SK-N-SH treated with all-trans-retinoic acid at 6 μM for 48 hours (cell line): ENCODE measurements at regions not wholly inside any gene's neighbourhood (a gene's known extent, or its start where the extent isn't known, plus 50 kb on each side); places are given as distances from the start of the nearest gene placed in this dataset.

Source experiments
- ARNTL ChIP-seq: fragments of 450-650 bp; formaldehyde crosslinking; IDR thresholded peaks from 2 replicates; pipeline ENCODE4 v1.5.0; 2020; ENCODE audit warnings: low read depth, mild to moderate bottlenecking, moderate library complexity, borderline replicate concordance
- CREB5 ChIP-seq: fragments of 250-450 bp; sonication (Bioruptor Pico); IDR thresholded peaks from 2 replicates; pipeline ENCODE4 v1.5.1; 2020; ENCODE audit warnings: low read depth, mild to moderate bottlenecking, moderate library complexity
- GLIS3 ChIP-seq: fragments of 250-450 bp; sonication (Bioruptor Pico); IDR thresholded peaks from 2 replicates; pipeline ENCODE4 v1.5.0; 2020; ENCODE audit warnings: mild to moderate bottlenecking, moderate library complexity
- PATZ1 ChIP-seq: fragments of 250-450 bp; sonication (Bioruptor Pico); IDR thresholded peaks from 2 replicates; pipeline ENCODE4 v1.8.0; 2020; ENCODE audit warnings: mild to moderate bottlenecking, moderate library complexity, borderline replicate concordance
- PPARA ChIP-seq: fragments of 250-450 bp; sonication (Bioruptor Pico); IDR thresholded peaks from 2 replicates; pipeline ENCODE4 v1.5.0; 2020; ENCODE audit warnings: mild to moderate bottlenecking, borderline replicate concordance
- ZNF70 ChIP-seq: fragments of 450-650 bp; formaldehyde crosslinking; IDR thresholded peaks from 2 replicates; pipeline ENCODE4 v1.5.0; 2020; ENCODE audit warnings: mild to moderate bottlenecking, moderate library complexity
- ZNF8 ChIP-seq: fragments of 450-650 bp; formaldehyde crosslinking; IDR thresholded peaks from 2 replicates; pipeline ENCODE4 v1.5.0; 2020; ENCODE audit warnings: mild to moderate bottlenecking, moderate library complexity
- TF ChIP-seq, protein P1 (sequence below): fragments of 250-450 bp; sonication (Bioruptor Pico); IDR thresholded peaks from 2 replicates; pipeline ENCODE4 v1.8.0; 2021; ENCODE audit warnings: low read depth, mild to moderate bottlenecking, moderate library complexity, borderline replicate concordance

DNA sequence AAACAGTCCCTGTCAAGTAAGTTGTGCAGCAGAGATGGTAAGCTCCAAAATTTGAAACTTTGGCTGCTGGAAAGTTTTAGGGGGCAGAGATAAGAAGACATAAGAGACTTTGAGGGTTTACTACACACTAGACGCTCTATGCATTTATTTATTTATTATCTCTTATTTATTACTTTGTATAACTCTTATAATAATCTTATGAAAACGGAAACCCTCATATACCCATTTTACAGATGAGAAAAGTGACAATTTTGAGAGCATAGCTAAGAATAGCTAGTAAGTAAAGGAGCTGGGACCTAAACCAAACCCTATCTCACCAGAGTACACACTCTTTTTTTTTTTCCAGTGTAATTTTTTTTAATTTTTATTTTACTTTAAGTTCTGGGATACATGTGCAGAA lies 112.8 kb upstream of the PKDCC start:
- no peak for TF ChIP-seq PATZ1 (CRISPR knock-in tag)
- TF ChIP-seq, protein P1, sequence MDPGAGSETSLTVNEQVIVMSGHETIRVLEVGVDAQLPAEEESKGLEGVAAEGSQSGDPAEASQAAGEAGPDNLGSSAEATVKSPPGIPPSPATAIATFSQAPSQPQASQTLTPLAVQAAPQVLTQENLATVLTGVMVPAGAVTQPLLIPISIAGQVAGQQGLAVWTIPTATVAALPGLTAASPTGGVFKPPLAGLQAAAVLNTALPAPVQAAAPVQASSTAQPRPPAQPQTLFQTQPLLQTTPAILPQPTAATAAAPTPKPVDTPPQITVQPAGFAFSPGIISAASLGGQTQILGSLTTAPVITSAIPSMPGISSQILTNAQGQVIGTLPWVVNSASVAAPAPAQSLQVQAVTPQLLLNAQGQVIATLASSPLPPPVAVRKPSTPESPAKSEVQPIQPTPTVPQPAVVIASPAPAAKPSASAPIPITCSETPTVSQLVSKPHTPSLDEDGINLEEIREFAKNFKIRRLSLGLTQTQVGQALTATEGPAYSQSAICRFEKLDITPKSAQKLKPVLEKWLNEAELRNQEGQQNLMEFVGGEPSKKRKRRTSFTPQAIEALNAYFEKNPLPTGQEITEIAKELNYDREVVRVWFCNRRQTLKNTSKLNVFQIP (CRISPR knock-in tag): no peak
- no peak for TF ChIP-seq CREB5
- no peak for TF ChIP-seq PPARA (CRISPR knock-in tag)
- TF ChIP-seq ARNTL (CRISPR knock-in tag): no peak
- no peak for TF ChIP-seq GLIS3 (CRISPR knock-in tag)
- TF ChIP-seq ZNF70 (CRISPR knock-in tag): no peak
- no peak for TF ChIP-seq ZNF8 (CRISPR knock-in tag)
